ENCODE measurements at regions not wholly inside any gene's neighbourhood (a gene's known extent, or its start where the extent isn't known, plus 50 kb on each side); places are given as distances from the start of the nearest gene placed in this dataset.

DNA sequence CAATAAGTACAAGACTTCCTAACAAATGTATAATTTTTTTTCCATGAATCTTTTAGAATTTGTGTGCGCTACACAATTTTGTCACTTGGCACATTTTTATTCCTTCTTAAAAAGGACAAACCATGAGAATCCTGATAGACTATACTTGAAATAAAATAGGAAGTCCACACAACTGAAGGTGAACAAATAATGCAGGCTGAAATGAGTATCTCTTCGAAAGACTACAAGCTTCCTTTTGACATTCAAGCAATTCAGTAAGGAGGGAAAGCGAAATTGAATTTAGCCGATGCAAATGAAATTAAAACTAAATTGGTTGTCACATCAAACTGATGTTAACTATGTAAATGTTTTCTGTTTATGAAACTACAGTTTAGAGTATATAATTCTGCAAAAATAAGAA lies 374.4 kb upstream of the CCNH start:
- Histone ChIP-seq H3K4me3 (no peak overlapping the region), H3K9ac (ENCODE audit: insufficient read depth in 1 of 2, low read depth in 2 of 2, low read length in 2 of 2) (no peak overlapping the region), H3K9me3 (replicated peaks; ENCODE audit: control insufficient read depth, insufficient read depth, low read depth, low read length) (no peaks in the 10 kb centered on the region), H4K20me1 (replicated peaks; ENCODE audit: control insufficient read depth, insufficient read depth, low read length) (no peaks in the 10 kb centered on the region), H3K27ac (ENCODE audit: extremely low read depth, low read depth, low read length) (no peak overlapping the region), H3K9me1 (ENCODE audit: control insufficient read depth, insufficient read depth, low read length) (no peaks in the 10 kb centered on the region), H3K27me3 (ENCODE audit: control insufficient read depth in 2 of 2, insufficient read depth in 2 of 2, low read length in 2 of 2) (no peaks in the 10 kb centered on the region), H3K79me2 (ENCODE audit: control insufficient read depth, insufficient read depth, low read length) (no peaks in the 10 kb centered on the region), H3K4me1 (replicated peaks in 1 of 2; ENCODE audit: control insufficient read depth in 2 of 2, insufficient read depth in 2 of 2, low read length in 2 of 2) (no peaks in the 10 kb centered on the region), H3K36me3 (ENCODE audit: control insufficient read depth, insufficient read depth, low read length) (no peaks in the 10 kb centered on the region), H3K4me2 (ENCODE audit: insufficient read depth, low read length) (no peak overlapping the region), H2AFZ (ENCODE audit: low read depth, low read length) (no peak overlapping the region)
- TF ChIP-seq RHOXF2B (CRISPR knock-in tag; conservative IDR thresholded peaks at IDR 0.05): no peak
- TF ChIP-seq ZNF354B (CRISPR knock-in tag; IDR thresholded peaks at IDR 0.05): no peak
- no peak for TF ChIP-seq E2F3 (CRISPR knock-in tag; IDR thresholded peaks at IDR 0.05)
- no peak for TF ChIP-seq ZNF431 (CRISPR knock-in tag; IDR thresholded peaks at IDR 0.05)
- no peak for TF ChIP-seq BCL6 (CRISPR knock-in tag; IDR thresholded peaks at IDR 0.05)
- TF ChIP-seq HDAC6 (IDR thresholded peaks at IDR 0.05; ENCODE audit: low read depth, low read length): no peak
- TF ChIP-seq SMAD2 (IDR thresholded peaks at IDR 0.05; ENCODE audit: low read depth, low read length): no peak
- TF ChIP-seq ATF7 (IDR thresholded peaks at IDR 0.05): no peak
- TF ChIP-seq, protein P1, sequence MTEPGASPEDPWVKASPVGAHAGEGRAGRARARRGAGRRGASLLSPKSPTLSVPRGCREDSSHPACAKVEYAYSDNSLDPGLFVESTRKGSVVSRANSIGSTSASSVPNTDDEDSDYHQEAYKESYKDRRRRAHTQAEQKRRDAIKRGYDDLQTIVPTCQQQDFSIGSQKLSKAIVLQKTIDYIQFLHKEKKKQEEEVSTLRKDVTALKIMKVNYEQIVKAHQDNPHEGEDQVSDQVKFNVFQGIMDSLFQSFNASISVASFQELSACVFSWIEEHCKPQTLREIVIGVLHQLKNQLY (CRISPR knock-in tag; conservative IDR thresholded peaks at IDR 0.05): no peak
- TF ChIP-seq HCFC1 (IDR thresholded peaks at IDR 0.05; ENCODE audit: low read depth, low read length): no peak
- TF ChIP-seq TEAD2 (tag; IDR thresholded peaks at IDR 0.05): no peak
- no peak for TF ChIP-seq CREBBP (IDR thresholded peaks at IDR 0.05; ENCODE audit: low read depth, low read length)
- no peak for TF ChIP-seq ARID1B (IDR thresholded peaks at IDR 0.05)
- no peak for TF ChIP-seq OTX1 (CRISPR knock-in tag; IDR thresholded peaks at IDR 0.05)
- TF ChIP-seq SMC3 (conservative IDR thresholded peaks at IDR 0.05; ENCODE audit: insufficient read depth, low read depth, low read length): no peak
- BruUV-seq (replicated peaks): no TSS peak
- POLR2A ChIA-PET: no interaction called here
- FAIRE-seq: no peak
- intact Hi-C loops (cut with micrococcal nuclease) (no loop called here), in situ Hi-C loops (cut with MboI) (no loop called here)
- ATAC-seq: no peak
- CTCF ChIA-PET (ENCODE audit: low intra/inter-chr PET ratio): no interaction called here
- 0% methylated on average over 4 of the region's 4 CpGs for WGBS (ENCODE audit: insufficient coverage, low coverage, missing lambda C conversion rate)
- no peak for DNase-seq (ENCODE audit: extremely low read depth in 1 of 4, low spot score in 3 of 4)

Data from K562 (cell line).